GM12874 (cell line): ENCODE measurements at regions not wholly inside any gene's neighbourhood (a gene's known extent, or its start where the extent isn't known, plus 50 kb on each side); places are given as distances from the start of the nearest gene placed in this dataset.

ENCODE experiments used
- TF ChIP-seq, protein P1 (sequence below): IDR thresholded peaks from 2 replicates; pipeline ENCODE4 v1.5.1; 2011; ENCODE audit warnings: low read depth, mild to moderate bottlenecking, control low read depth, low read length, moderate library complexity; ENCODE audit not compliant: insufficient read depth

GRCh38 chr12:87612996-87613395, 416.2 kb downstream of the C12orf50 start:
- TF ChIP-seq, protein P1, sequence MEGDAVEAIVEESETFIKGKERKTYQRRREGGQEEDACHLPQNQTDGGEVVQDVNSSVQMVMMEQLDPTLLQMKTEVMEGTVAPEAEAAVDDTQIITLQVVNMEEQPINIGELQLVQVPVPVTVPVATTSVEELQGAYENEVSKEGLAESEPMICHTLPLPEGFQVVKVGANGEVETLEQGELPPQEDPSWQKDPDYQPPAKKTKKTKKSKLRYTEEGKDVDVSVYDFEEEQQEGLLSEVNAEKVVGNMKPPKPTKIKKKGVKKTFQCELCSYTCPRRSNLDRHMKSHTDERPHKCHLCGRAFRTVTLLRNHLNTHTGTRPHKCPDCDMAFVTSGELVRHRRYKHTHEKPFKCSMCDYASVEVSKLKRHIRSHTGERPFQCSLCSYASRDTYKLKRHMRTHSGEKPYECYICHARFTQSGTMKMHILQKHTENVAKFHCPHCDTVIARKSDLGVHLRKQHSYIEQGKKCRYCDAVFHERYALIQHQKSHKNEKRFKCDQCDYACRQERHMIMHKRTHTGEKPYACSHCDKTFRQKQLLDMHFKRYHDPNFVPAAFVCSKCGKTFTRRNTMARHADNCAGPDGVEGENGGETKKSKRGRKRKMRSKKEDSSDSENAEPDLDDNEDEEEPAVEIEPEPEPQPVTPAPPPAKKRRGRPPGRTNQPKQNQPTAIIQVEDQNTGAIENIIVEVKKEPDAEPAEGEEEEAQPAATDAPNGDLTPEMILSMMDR: no peak

DNA sequence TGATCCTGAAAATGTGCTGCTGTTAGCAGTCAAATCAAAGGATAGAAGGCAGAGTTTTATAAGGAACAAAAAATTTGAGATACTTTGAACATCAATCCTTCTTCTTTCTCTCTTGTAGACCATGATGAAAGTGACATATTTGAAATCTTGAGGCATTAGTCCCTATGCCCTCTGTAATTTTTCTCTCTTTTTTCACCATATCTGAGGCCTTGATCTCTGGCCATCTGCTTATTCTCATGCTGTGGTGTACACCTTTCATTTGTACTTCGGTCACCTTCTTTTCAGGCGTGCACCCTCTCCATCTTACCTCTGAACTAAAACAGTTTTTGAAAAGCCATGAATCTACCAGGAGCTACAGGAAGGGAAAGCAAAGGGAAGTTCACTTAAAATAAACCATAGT, 420.9 kb downstream of the C12orf50 start:
- TF ChIP-seq, protein P1: no peak

- TF ChIP-seq, protein P1: no peak
Measured at GRCh38 chr12:87603727-87604126, 425.5 kb downstream of the C12orf50 start.

GRCh38 chr12:87599459-87599858, 429.7 kb downstream of the C12orf50 start:
- TF ChIP-seq, protein P1: no peak

- TF ChIP-seq, protein P1: no peak
Measured at GRCh38 chr12:87597114-87597513, 432.1 kb downstream of the C12orf50 start.

DNA sequence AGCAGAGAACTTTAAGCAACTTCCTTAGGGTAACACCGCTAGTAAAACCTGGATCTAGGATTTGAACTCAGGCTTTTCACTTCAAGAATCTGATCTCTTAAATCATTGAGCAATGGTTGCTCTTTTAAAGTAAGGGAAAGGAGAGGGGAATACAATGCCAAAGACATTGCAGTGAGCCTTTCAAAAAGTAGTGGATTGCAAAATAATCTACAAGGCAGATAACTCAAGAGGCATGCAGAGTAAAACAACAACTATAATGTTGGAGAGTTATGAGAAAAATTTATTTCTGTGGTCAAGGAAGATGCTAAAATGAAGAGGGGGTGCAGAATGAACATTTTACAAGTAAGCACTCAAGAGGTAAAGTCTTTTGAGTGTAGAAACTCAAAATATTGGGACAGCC, 432.6 kb downstream of the C12orf50 start:
- TF ChIP-seq, protein P1: no peak

GRCh38 chr12:87596134-87596533, 433.1 kb downstream of the C12orf50 start:
- TF ChIP-seq, protein P1: no peak
